AG08395 (cell line): ENCODE measurements at regions not wholly inside any gene's neighbourhood (a gene's known extent, or its start where the extent isn't known, plus 50 kb on each side); places are given as distances from the start of the nearest gene placed in this dataset.
A peak's percentile ranks its signal among the peaks of the same experiment; 100 is the strongest.
"Not testable (repeated sequence)": the region's sequence is repeated elsewhere in the genome, so short reads cannot be mapped to it uniquely, and the experiment has no call there.

Experiments used
- DNase-seq: peaks from one replicate; pipeline ENCODE4 v3.0.0; 2012; ENCODE audit warnings: mixed read lengths, low spot score

GRCh38 chr13:78085434-78086225 lies 167.0 kb upstream of the EDNRB start:
- no peak for DNase-seq

GRCh38 chr13:78084401-78084800 lies 165.8 kb upstream of the EDNRB start:
- no peak for DNase-seq

- DNase-seq: no peak
These were observed 159.5 kb upstream of the EDNRB start for GRCh38 chr13:78078168-78078567.

- no peak for DNase-seq
These were observed 148.7 kb upstream of the EDNRB start for GRCh38 chr13:78067290-78067689.

GRCh38 chr13:78065141-78065540 lies 146.5 kb upstream of the EDNRB start:
- DNase-seq: no peak

- no peak for DNase-seq
These were observed 143.2 kb upstream of the EDNRB start for GRCh38 chr13:78061806-78062205.

- no peak for DNase-seq
These were observed 142.3 kb upstream of the EDNRB start for GRCh38 chr13:78060966-78061365.

GRCh38 chr13:78056865-78057264 lies 138.2 kb upstream of the EDNRB start:
- not testable (repeated sequence) for DNase-seq

GRCh38 chr13:78054157-78054556 lies 135.5 kb upstream of the EDNRB start:
- no peak for DNase-seq

GRCh38 chr13:78047151-78047550 lies 128.5 kb upstream of the EDNRB start:
- no peak for DNase-seq

GRCh38 chr13:78046331-78046730 lies 127.7 kb upstream of the EDNRB start:
- DNase-seq: no peak

GRCh38 chr13:78045916-78046315 lies 127.3 kb upstream of the EDNRB start:
- DNase-seq: no peak

- not testable (repeated sequence) for DNase-seq
These were observed 122.7 kb upstream of the EDNRB start for GRCh38 chr13:78041366-78041765.

- no peak for DNase-seq
These were observed 121.7 kb upstream of the EDNRB start for GRCh38 chr13:78040205-78040830.

GRCh38 chr13:78036841-78037240 lies 118.2 kb upstream of the EDNRB start:
- no peak for DNase-seq

GRCh38 chr13:78035500-78035899 lies 116.9 kb upstream of the EDNRB start:
- no peak for DNase-seq

GRCh38 chr13:78033509-78033908 lies 114.9 kb upstream of the EDNRB start:
- DNase-seq: no peak

GRCh38 chr13:78032132-78032531 lies 113.5 kb upstream of the EDNRB start:
- DNase-seq: no peak

GRCh38 chr13:78030341-78030896 lies 111.8 kb upstream of the EDNRB start:
- DNase-seq: no peak

- DNase-seq: no peak
These were observed 111.3 kb upstream of the EDNRB start for GRCh38 chr13:78029901-78030300.

GRCh38 chr13:78028960-78029359 lies 110.3 kb upstream of the EDNRB start:
- DNase-seq: no peak

GRCh38 chr13:78024996-78025395 lies 106.4 kb upstream of the EDNRB start:
- DNase-seq: no peak

GRCh38 chr13:78022164-78022877 lies 103.7 kb upstream of the EDNRB start:
- peak; percentile 5 for DNase-seq
